Sigmoid colon (tissue), 4 donors: ENCODE measurements at regions not wholly inside any gene's neighbourhood (a gene's known extent, or its start where the extent isn't known, plus 50 kb on each side); places are given as distances from the start of the nearest gene placed in this dataset.

ENCODE experiments used
- POLR2A ChIP-seq, 2 donors: fragments of 450-650 bp; IDR thresholded peaks; one replicate each; pipeline ENCODE4 v1.6.1; 2016; ENCODE audit warnings: antibody characterized with exemption in 2 of 2, mild to moderate bottlenecking in 2 of 2, moderate library complexity in 2 of 2
- POLR2AphosphoS5 ChIP-seq, 4 donors: sonication (generic); formaldehyde crosslinking; IDR thresholded peaks; one replicate each; pipeline ENCODE4 v1.6.1; 2017; ENCODE audit warnings: antibody characterized with exemption in 4 of 4
- TF ChIP-seq, protein P1 (sequence below), 4 experiments: fragments of 450-650 bp in 3 of 4; fragments of 200-600 bp in 1 of 4; IDR thresholded peaks; one replicate each; pipeline ENCODE4 v1.5.1; 2016 to 2019; ENCODE audit warnings: antibody characterized with exemption in 4 of 4, mild to moderate bottlenecking in 3 of 4, moderate library complexity in 2 of 4

DNA sequence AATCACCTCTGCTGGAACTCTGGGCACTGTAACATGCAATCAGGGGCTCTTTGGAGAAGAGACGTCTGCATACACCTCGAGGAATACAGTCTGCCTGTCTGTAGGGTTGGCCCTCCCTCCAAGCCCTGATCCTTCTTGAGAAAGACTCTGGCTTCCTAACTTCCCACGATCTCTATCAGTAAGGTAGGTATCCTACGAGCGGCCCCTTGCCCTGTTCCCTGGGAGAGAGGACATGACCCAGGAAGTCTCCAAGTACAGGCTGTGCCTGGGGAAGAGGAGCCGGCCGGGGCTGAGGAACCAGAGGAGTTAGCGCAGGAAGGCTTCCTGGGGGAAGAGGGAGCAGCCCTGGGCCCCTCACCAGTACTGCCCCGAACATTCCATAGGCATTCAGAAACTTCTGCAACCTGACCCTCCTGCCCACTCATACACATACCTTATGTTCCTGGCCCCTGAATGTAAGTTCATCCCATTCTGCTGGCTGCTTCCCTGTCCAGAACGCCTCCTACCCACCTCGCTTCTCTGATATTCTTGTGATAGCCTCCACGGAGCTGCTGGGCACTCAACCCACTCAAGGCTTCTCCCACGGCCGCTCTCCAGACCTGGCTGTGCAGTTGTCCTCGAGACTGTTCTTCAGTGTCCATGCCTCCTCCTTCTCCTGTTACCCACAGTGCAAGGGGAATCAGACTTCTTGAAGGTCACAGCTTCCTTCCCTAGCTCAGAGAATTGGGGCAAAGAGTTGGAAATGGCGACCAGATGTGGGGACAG lies 116.1 kb downstream of the CYP26B1 start:
- TF ChIP-seq, protein P1, sequence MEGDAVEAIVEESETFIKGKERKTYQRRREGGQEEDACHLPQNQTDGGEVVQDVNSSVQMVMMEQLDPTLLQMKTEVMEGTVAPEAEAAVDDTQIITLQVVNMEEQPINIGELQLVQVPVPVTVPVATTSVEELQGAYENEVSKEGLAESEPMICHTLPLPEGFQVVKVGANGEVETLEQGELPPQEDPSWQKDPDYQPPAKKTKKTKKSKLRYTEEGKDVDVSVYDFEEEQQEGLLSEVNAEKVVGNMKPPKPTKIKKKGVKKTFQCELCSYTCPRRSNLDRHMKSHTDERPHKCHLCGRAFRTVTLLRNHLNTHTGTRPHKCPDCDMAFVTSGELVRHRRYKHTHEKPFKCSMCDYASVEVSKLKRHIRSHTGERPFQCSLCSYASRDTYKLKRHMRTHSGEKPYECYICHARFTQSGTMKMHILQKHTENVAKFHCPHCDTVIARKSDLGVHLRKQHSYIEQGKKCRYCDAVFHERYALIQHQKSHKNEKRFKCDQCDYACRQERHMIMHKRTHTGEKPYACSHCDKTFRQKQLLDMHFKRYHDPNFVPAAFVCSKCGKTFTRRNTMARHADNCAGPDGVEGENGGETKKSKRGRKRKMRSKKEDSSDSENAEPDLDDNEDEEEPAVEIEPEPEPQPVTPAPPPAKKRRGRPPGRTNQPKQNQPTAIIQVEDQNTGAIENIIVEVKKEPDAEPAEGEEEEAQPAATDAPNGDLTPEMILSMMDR (IDR thresholded peaks at IDR 0.05) = no peak
- TF ChIP-seq POLR2AphosphoS5 (IDR thresholded peaks at IDR 0.05) (no peak), POLR2A (IDR thresholded peaks at IDR 0.05) (no peak)
